GM19468 (cell line): ENCODE measurements at regions not wholly inside any gene's neighbourhood (a gene's known extent, or its start where the extent isn't known, plus 50 kb on each side); places are given as distances from the start of the nearest gene placed in this dataset.

Source experiments
- ATAC-seq: cut with Tn5 transposase; IDR thresholded peaks from one replicate; pipeline ENCODE4 v1.9.1; 2021; ENCODE audit warnings: mild to moderate bottlenecking, moderate library complexity, moderate number of reproducible peaks; ENCODE audit not compliant: unreplicated experiment; ENCODE audit errors: extremely low read depth

GRCh38 chr18:47501946-47502345, 250.5 kb upstream of the SKOR2 start:
- no peak for ATAC-seq

GRCh38 chr18:47500930-47501329, 249.5 kb upstream of the SKOR2 start:
- no peak for ATAC-seq

DNA sequence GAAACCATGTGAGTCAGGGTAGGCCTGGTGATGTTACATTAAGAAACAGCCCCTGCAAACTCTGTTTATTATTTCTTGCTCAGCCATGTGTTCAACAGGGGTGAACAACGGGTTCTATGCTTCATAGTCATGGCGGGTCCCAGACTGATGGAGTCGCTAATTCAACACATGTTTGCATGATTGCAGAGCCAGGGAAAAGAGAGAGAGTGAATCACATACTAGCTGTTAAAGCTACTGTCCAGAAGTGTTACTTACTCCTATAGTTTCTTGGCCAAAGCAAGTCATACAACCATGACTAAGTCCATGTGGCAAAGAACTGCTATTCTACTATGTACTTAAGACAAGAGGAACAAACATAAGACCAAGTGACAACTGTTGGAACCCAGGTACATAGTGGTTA, 241.2 kb upstream of the SKOR2 start:
- no peak for ATAC-seq

- no peak for ATAC-seq
Observed at GRCh38 chr18:47490882-47491281, 239.4 kb upstream of the SKOR2 start.

DNA sequence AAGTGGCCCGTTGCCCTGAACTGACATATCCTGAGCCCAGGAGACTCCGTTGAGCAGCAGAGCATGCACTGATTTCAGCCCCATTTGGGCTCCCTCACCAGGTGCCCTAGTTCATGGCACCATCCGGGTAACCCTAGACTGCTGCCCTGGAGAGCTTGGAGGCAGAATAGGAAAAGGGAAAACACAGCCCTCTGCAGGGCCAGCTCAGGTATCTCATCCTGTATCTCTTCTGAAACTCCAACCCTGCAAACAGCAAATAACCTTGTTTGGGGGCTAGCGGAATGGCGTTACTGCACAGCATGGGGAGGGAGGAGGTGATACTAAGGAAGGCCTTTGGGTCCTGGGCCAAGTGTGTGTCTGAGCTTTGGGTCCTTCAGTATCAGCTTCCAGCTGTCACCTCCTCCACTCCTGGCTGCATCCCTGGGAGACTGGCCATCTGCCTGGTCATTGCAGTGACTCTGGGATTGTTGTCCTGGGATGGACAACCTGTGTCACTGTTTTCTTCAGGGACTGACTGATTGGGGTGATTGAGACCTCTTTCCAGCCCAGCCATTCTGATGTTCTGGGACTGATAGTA, 233.8 kb upstream of the SKOR2 start:
- ATAC-seq = no peak

DNA sequence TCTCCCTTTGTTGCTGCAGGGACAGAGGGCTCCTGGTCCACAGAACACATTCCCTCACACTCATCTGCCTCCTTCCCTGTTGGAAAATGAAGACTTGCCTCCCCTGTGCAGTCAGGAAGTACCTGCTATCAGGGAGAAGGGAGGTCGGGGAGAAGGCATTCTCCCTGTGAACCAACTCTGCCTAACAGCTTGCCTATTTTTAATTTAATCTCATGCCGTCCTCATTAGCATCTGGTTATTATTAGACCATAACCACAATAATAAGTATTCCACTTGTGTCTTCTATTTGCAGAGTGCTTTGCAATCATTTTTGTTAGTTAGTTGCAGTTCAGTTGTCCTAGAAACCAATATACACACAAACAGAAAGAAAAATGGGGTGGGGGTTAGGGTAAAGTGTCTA, 232.6 kb upstream of the SKOR2 start:
- no peak for ATAC-seq

DNA sequence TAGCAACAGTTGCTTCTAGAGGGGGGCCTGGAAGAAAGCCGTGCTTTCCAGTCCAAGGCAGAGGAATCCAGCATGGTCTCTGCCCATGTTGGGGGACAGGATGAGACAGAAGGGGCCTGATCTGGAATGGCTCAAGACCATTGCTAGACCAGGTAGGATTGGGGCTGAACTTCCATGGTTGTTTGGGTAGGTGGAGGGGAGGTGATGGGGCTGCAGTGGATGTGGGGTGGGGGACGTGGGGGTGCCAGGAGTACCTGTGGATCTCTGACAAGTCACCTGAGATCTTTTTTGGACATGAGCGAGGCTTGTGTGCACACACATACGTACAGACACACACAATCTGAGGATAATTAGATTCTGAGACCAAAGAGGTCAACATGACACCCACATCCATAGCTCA, 228.7 kb upstream of the SKOR2 start:
- no peak for ATAC-seq

DNA sequence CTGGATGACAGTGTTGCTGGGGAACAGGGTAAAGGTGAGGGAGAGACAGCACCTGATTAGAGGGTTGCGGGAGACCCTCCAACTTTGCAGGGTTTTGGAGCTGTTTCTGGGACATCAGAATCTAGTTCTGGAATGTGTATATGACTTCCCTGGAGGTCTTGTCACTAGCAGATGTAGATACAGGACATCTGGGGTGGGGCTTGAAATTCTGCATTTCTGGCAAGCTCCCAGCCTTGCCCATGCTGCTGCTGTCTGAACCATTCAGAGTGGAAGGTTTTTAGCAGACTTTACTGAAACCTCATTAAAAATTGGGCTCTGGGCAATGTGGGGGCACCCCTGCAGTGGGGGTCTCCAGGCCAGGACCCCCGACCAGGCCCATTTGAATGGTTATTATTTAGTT, 220.3 kb upstream of the SKOR2 start:
- no peak for ATAC-seq

DNA sequence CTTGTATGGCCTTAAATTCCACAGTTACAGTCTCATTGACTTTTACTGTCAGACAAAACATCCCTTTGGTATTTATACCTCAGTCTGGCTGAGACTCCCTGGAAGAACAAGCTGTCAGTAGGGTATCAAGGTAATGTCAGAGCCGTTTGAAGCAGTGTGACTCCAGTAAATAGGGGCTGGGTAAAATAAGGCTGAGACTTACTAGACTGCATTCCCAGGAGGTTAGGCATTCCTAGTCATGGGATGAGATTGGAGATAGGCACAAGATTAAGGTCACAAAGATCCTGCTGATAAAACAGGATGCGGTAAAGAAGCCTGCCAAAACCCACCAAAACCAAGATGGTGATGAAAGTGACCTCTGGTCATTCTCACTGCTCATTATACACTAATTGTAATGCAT, 219.5 kb upstream of the SKOR2 start:
- ATAC-seq = no peak

GRCh38 chr18:47469576-47469975, 218.1 kb upstream of the SKOR2 start:
- no peak for ATAC-seq

GRCh38 chr18:47461977-47462376, 210.5 kb upstream of the SKOR2 start:
- no peak for ATAC-seq

GRCh38 chr18:47461406-47461948, 210.0 kb upstream of the SKOR2 start:
- ATAC-seq = no peak

DNA sequence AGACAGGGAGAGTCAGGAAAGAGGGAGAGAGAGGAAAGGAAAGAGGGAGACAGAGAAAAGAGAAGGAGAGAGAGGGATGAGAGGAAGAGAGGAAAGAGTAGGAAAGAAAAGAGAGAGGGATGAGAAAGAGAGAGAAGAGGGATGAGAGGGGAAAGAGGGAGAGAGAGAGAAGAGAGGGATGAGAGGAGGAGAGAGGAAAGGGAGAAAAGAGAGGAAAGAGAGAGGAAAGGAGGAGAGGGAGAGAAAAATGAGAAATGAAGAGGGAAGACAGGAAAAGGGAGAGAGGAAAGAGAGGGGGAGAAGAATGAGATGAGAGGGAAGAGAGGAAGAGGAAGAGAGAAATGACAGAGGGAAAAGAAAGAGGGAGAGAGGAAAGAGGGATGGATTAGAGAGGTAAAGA, 207.0 kb upstream of the SKOR2 start:
- no peak for ATAC-seq

DNA sequence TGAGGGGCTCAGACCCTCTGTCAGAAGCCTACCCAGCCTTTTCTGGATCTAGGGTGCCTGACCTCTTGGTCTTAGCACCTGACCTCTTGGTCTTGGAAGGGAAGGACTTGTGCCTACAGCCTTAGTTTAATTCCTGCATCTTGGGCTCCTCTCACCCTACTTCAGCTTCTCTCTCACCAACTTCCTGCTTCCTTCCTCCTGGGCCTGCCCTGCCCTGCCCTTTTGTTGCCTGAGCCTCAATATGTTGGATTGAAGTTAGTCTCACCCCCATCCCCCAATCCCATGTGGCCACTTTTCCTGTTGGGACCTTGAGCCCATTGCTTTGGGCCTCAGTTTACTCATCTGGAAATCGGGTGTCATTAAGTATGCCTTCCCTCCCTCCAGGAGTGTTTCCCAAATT, 206.2 kb upstream of the SKOR2 start:
- no peak for ATAC-seq

GRCh38 chr18:47453038-47453437, 201.6 kb upstream of the SKOR2 start:
- ATAC-seq = no peak

- ATAC-seq = no peak
Observed at GRCh38 chr18:47448956-47449355, 197.5 kb upstream of the SKOR2 start.

DNA sequence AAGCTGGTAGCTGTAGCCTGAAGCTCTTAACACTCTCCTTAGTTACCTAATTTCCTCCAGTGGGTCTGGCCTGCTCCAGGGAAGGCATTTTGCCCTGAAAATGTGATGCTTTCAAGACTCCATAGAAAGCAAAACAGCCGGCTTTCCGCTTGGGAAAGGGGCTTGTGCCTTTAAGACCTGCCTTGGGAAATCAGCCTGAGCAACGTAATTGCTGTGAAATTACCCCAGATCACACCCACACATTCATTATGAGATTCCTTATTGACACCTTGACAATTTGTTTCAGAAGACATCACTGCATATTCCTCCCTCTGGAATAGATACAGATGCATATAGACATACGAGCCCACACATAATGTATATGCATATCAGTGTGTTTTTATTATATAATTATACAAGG, 190.5 kb upstream of the SKOR2 start:
- ATAC-seq = no peak

GRCh38 chr18:47438001-47438400, 186.5 kb upstream of the SKOR2 start:
- no peak for ATAC-seq

- ATAC-seq = no peak
Observed at GRCh38 chr18:47436871-47437270, 185.4 kb upstream of the SKOR2 start.

GRCh38 chr18:47434214-47434746, 182.8 kb upstream of the SKOR2 start:
- no peak for ATAC-seq

GRCh38 chr18:47427923-47428637, 176.6 kb upstream of the SKOR2 start:
- no peak for ATAC-seq

- ATAC-seq = no peak
Observed at GRCh38 chr18:47427072-47427471, 175.6 kb upstream of the SKOR2 start.
